ENCODE measurements at regions not wholly inside any gene's neighbourhood (a gene's known extent, or its start where the extent isn't known, plus 50 kb on each side); places are given as distances from the start of the nearest gene placed in this dataset.
A peak's percentile ranks its signal among the peaks of the same experiment; 100 is the strongest.

- intact Hi-C loops (cut with DNase I): no loop called here
- DNase-seq (ENCODE audit: low spot score): no peak
These were observed 869.2 kb downstream of the TBC1D22A start for GRCh38 chr22:47631571-47632102.

GRCh38 chr22:47630741-47631534 lies 868.5 kb downstream of the TBC1D22A start:
- intact Hi-C loops (cut with DNase I): no loop called here
- DNase-seq (ENCODE audit: low spot score): peak; percentile 65

GRCh38 chr22:47629791-47630655 lies 867.6 kb downstream of the TBC1D22A start:
- no peak for DNase-seq (ENCODE audit: low spot score)
- intact Hi-C loops (cut with DNase I): no loop called here

GRCh38 chr22:47629273-47629711 lies 866.8 kb downstream of the TBC1D22A start:
- peak; percentile 59 for DNase-seq (ENCODE audit: low spot score)
- intact Hi-C loops (cut with DNase I): no loop called here

GRCh38 chr22:47628477-47629272 lies 866.2 kb downstream of the TBC1D22A start:
- DNase-seq (ENCODE audit: low spot score): peak; percentile 76
- intact Hi-C loops (cut with DNase I): no loop called here

GRCh38 chr22:47627556-47628253 lies 865.3 kb downstream of the TBC1D22A start:
- intact Hi-C loops (cut with DNase I): no loop called here
- DNase-seq (ENCODE audit: low spot score): no peak

- intact Hi-C loops (cut with DNase I): no loop called here
- DNase-seq (ENCODE audit: low spot score): no peak
These were observed 864.3 kb downstream of the TBC1D22A start for GRCh38 chr22:47626428-47627390.

- intact Hi-C loops (cut with DNase I): no loop called here
- peak; percentile 60 for DNase-seq (ENCODE audit: low spot score)
These were observed 863.3 kb downstream of the TBC1D22A start for GRCh38 chr22:47625531-47626427.

GRCh38 chr22:47625013-47625385 lies 862.5 kb downstream of the TBC1D22A start:
- intact Hi-C loops (cut with DNase I): no loop called here
- DNase-seq (ENCODE audit: low spot score): no peak

- intact Hi-C loops (cut with DNase I): no loop called here
- peak; percentile 69 for DNase-seq (ENCODE audit: low spot score)
These were observed 862.0 kb downstream of the TBC1D22A start for GRCh38 chr22:47624252-47625012.

- DNase-seq (ENCODE audit: low spot score): no peak
These were observed 861.3 kb downstream of the TBC1D22A start for GRCh38 chr22:47623763-47624148.

GRCh38 chr22:47623066-47623762 lies 860.8 kb downstream of the TBC1D22A start:
- intact Hi-C loops (cut with DNase I): no loop called here
- peak; percentile 64 for DNase-seq (ENCODE audit: low spot score)

More at GRCh38 chr22:47623763-47624148, 861.3 kb downstream of the TBC1D22A start:
- intact Hi-C loops (cut with DNase I): no loop called here

- DNase-seq (ENCODE audit: low spot score): no peak
- intact Hi-C loops (cut with DNase I): no loop called here
These were observed 860.1 kb downstream of the TBC1D22A start for GRCh38 chr22:47622541-47622940.

GRCh38 chr22:47621253-47621652 lies 858.8 kb downstream of the TBC1D22A start:
- peak; percentile 65 for DNase-seq (ENCODE audit: low spot score)
- intact Hi-C loops (cut with DNase I): no loop called here

- intact Hi-C loops (cut with DNase I): no loop called here
- peak; percentile 62 for DNase-seq (ENCODE audit: low spot score)
These were observed 857.9 kb downstream of the TBC1D22A start for GRCh38 chr22:47620391-47620790.
